Middle frontal gyrus (tissue), 1 donor: ENCODE measurements at regions not wholly inside any gene's neighbourhood (a gene's known extent, or its start where the extent isn't known, plus 50 kb on each side); places are given as distances from the start of the nearest gene placed in this dataset.
"Not testable (repeated sequence)": the region's sequence is repeated elsewhere in the genome, so short reads cannot be mapped to it uniquely, and the experiment has no call there.

Experiments used
- DNase-seq: peaks from one replicate; pipeline ENCODE4 v3.0.0-alpha.2; 2015; ENCODE audit warnings: low spot score; ENCODE audit errors: extremely low spot score

DNA sequence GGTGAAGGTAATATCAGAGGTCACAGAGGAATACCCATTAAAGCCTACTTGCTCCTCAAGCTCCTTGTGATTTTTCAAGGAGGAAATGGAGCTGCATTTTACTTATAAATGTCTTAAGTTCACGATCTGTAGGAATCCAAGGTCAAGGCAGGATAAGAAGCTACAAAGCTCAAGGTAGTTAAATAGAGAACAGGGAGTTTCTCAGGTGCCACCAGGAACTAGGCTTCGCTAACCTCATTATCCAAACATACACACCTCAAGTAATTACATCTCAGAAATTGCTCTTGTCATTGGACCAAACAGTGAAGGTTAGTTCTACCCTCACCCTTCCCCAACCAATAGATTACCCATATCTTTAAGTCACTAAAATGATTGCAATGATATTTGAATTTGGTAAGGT lies 317.4 kb upstream of the HNRNPA3 start:
- no peak for DNase-seq

DNA sequence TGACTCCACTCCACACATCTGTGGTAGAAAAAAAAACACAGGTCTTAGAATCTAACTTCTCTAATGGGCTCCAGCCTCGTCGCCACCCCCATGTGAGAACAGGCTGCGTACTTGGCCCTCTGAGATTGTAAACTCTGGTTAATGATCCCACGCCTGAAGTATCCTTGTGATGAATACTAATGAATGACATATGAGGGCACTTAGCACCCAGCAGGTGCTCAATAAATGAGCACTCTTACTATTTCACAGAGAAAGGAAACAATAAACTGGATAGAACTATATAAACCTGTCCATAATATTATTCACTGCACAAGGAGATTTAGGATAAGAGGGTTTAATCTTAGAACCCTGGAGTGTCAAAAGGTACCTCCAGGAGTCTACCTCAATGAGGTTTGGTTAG lies 310.1 kb upstream of the HNRNPA3 start:
- DNase-seq, result no peak

DNA sequence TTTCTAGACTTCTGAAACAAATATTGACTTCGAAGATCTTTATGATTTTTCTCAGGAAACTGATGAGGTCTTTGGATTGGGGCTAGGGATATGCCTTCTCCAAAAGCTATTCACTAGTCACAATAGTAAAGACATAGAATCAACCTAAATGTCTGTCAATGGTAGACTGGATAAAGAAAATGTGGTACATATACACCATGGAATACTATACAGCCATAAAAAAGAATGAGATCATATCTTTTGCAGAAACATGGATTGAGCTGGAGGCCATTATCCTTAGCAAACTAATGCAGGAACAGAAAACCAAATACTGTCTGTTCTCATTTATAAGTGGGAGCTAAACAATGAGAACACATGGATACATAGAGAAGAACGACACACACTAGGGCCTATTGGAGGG lies 308.5 kb upstream of the HNRNPA3 start:
- not testable (repeated sequence) for DNase-seq

DNA sequence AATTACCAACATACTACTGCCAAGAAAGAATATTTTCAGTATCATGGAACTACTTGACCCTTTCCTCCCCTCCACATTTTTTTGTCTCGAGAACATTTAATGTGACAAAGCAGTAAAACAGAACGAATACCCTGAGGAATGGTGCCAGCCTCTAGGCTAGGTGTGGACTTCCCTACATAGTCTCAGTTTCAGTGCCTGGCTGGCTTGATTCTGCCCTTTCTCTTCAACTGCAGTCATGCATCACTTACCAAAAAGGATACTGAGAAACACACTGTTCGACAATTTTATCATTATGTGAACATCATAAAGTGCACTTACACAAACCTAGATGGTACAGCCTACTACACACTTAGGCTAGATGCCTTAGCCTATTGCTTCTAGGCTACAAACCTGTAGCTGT lies 305.3 kb upstream of the HNRNPA3 start:
- DNase-seq, result no peak

DNA sequence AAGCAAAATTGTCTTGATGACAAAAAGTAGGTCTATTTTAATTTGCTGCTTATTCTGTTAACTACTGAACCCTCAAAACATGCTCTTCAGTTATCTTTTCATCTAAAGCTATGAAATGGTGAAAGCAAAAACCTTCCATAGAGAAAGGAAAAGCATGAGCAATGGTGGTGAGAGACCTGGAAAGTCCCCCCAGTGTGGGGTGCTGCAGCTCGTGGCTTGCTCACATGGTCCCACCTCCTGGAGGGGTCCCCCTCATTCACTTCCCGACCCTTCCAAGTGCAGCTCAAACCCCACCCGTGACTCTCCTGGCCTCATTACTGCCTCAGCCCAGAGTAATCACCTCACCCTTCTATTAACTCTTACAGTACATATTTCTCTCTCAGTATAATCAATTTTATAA lies 301.8 kb upstream of the HNRNPA3 start:
- DNase-seq, result no peak

DNA sequence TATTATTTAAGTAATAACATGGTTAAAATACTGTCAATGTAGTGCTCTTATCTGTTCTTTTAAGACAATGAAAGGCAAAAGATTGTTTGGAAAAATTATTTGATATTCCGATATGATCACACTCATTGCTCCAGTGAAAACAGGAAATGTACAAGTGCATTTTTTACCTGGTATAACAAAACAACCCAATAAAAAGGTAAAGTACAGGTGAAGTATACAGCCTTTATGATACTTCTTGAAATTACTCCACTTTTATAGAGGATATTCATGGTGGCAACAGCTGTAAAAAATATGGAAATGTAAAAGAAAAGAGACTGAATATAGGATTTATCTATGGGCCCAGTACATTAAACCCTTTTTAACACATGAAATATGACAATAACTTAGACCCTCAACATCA lies 298.6 kb upstream of the HNRNPA3 start:
- no peak for DNase-seq

DNA sequence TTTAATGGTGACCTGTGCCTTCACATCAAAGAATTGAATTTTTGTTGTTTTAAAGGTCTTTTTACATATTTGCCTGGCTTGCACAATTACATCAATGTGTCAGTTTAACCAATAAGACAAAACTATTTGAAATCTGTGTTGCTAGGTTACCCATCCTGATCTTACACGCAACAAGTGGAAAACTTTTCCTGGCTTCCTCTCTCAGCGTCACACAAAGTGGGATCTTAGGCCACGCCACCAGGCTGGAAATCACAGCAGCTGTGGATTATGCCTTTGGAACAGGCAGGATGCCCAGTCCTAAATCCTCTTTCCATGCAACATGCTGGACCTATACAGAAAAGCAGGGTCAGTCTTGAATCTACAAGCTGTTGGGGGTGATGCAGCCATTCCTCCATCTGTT lies 298.2 kb upstream of the HNRNPA3 start:
- no peak for DNase-seq

DNA sequence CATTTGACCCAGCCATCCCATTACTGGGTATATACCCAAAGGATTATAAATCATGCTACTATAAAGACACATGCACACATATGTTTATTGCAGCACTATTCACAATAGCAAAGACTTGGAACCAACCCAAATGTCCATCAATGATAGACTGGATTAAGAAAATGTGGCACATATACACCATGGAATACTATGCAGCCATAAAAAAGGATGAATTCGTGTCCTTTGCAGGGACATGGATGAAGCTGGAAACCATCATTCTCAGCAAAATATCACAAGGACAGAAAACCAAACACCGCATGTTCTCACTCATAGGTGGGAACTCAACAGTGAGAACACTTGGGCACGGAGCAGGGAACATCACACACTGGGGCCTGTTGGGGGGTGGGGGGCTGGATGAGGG lies 290.0 kb upstream of the HNRNPA3 start:
- DNase-seq, result not testable (repeated sequence)

DNA sequence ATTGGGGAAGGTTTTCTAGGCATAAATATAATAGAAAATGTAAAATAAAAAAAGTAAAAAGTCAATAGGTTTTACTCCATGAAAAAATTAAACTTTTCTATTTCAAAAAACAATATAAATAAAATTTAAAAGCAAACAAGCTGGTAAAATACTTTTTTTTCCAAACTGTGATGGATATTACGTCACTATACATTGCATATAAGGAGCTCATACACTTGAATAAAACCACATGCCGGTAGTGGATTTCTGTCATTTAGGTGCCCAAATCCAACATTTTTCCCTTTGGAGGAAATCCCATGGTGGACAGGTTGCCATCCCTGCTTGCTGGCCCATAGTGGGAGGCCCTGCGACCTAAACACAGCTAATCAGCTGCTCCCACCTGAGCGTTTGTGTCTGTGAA lies 289.4 kb upstream of the HNRNPA3 start:
- DNase-seq, result no peak

DNA sequence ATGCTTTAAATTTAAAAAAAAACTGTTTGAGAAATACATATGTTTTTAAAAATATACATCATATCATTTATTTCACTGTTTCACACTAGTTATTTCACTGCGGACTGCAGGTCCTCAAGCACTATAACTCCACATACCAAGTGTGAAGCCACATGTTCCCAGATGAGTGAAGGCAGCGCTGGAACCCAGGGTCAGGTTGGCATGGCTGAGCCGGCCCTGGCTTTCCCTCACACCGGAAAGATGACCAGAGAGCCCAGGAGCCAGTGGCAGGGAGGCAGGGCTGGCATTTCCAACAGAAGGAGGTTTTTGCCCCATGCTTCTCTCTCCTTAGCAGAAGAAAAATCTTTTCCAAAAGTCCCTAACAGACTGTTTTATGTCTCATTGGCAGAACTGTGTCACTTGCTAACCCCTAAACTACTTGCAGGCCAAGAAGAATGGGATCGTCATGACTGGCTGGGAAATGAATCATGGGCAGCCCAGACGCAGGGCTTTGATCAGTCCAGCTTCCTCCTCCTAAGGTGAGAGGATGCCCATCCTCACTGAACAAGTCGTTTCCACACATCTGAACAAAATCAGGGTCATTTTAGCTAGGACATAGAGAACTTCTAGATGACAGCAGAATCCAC lies 287.6 kb upstream of the HNRNPA3 start:
- no peak for DNase-seq

DNA sequence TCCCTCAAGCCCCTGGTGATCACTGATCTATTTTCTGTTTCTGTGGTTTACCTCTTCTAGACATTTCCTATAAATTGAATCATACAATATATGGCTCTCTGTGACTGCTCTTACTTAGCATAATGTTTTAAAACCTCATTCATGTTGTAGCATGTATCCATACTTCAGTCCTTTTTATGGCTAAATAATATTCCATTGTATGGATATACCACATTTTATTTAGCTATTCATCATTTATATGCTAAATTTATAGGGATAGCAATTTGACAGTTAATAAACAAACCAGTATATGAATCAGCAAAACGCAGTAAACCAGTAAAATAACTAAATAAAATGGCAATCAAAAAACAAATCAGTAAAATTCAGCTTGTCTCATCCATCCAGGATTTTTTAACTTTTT lies 286.1 kb upstream of the HNRNPA3 start:
- DNase-seq, result no peak

DNA sequence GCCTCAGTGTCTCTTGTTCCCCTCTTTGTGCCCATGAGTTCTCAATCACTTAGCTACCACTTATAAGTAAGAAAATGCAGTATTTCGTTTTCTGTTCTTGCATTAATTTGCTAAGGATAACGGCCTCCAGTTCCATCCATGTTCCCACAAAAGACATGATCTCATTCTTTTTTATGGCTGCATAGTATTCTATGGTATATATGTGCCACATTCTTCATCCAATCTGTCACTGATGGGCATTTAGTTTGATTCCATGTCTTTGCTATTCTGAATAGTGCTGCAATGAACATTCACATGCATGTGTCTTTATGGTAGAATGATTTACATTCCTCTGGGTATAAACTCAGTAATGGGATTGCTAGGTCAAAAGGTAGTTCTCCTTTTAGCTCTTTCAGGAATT lies 283.2 kb upstream of the HNRNPA3 start:
- DNase-seq, result not testable (repeated sequence)

DNA sequence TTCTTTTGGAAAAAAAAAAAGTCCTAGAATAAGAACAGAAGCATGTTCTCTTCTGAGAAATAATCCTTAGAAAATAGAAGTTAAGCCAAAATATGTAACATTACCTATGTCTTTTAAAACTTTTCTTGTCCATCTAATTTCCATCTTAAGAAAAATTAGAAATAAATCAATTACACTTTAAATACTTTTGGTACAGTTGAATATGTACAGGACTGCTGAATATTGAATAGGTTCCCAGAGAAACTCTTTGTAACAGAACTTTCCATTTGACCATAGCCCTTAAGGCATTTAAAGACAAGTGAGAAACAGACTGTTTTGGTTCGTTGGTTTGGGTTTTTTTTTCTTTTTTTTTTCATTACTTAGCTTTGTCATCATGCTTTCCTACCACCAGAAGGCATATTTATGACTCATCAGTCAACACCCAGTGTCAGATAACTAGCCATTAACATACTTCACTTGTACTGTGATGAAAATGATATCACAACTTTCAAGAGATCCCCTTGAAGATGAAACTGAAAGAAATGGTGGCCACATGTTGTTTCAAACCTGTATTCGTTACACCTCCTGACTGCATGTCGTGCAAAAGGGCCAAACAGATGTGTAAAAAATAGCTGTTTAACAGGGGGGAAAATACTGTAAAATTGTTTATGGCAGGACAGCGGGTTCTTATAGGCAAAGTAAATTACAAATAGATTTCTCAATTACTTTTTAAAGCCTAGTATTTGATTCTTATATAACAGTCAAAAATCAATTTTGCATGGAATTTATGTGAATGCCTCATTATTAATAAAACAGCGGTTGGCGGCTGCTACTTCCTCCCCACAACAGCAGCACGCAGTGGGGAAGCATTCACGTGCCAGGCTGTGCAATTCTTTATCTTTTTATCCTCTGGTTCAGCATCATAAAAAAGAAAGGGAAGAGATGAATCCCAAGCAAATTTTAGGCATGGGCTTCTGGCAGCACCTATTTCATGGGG lies 280.7 kb upstream of the HNRNPA3 start:
- no peak for DNase-seq

DNA sequence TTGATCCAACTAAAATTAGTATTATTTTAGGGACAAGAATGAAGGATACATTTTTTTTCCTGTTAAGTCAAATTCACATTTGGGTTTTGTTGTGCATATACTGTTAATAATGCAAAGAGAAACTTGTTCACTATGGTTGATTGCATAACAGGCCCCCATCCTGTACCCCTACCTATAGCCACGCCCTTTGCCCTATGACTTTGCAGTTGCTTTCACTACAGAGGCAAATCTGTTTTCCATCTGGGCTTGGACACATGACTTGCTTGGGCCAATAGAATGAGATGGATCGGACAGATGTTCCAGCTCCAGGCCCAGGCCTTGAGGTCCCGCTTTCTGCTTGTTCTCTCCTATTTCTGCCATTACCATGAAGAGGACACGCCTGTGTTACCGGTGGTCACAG lies 278.5 kb upstream of the HNRNPA3 start:
- no peak for DNase-seq

DNA sequence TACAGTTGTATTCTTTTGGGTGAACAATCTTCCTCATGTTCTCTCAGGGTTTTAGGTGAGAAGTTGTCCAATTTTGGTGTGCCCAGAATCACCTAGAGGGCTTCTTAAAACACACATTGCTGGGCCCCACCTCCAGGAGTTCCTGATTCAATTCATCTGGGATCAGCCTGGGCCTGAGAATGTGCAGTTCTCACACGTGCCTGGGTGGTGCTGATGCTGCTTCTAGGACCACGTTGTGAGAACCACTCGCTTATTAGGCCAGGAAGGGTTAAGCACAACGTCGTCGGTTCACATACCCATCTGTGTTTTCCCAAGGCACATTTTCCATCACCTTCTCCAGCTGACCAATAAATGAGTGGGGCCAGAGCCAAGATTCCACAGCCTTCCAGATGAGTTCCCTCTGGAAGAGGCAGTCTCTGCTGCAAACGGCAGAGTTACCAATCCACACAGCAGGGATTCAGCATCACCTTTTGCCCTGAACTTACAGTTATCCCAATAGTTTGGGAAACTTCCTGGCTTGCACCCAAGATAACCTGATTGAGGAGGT lies 277.7 kb upstream of the HNRNPA3 start:
- DNase-seq, result no peak

DNA sequence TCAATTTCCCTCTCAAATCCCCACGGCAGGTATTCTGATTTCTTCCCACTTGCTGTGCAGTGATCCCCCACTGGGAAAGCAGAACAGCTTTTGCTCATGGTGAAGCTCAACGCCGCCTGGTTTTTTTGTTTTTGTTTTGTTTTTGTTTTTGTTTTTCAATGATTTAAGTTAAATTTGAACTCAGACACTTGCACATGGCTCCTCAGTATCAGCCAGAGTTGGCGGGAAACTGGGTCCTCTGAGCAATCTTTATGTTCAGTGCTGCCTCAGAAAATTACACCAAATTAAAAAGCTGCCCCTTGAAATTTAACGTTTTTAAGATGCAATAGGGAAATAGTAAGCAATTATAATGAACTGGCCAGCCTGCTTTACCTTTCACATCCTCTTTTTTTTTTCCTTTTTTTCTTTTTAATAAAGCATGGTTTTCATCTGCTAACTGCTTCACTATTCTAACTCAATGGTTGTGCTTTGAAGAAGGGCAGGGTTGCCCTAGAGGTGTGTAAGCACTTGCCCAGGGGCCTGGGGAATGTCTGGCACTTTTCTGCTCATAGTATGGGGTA lies 277.0 kb upstream of the HNRNPA3 start:
- DNase-seq, result no peak

DNA sequence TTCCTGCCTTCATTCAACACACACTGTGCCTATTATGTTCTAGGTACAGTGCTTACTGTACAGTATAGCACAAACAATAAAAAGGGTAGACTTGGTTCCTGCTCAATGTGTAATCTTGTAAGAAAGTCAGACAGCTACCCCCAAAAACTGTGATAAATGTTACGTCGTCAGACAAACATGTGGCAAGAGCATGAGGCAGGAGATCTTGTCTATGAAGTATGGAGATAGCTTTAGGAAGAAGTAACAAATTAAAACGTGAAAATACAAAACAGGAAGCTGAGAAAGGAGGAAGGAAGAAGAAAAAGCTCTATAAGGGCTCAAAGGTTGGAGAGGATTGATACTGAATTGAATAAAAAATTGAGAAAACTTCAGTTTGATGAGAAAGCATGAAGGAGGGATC lies 276.2 kb upstream of the HNRNPA3 start:
- no peak for DNase-seq

DNA sequence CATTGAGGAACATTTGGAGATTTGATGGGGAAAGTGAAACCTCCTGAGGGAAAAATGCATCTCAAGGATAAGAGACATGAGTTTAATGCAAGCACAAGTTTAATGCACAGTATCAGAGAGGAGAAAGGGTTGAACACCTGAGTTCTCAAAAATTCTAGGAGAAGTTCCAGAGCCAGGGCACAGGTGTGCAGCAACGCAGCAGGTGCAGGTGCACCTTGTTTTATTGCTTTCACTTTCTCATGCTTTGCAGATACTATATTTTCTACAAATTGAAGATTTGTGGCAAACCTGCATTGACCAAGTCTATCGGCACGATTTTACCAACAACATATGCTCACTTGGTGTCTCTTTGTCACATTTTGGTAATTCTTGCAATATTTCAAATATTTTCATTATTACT lies 267.6 kb upstream of the HNRNPA3 start:
- DNase-seq, result no peak

DNA sequence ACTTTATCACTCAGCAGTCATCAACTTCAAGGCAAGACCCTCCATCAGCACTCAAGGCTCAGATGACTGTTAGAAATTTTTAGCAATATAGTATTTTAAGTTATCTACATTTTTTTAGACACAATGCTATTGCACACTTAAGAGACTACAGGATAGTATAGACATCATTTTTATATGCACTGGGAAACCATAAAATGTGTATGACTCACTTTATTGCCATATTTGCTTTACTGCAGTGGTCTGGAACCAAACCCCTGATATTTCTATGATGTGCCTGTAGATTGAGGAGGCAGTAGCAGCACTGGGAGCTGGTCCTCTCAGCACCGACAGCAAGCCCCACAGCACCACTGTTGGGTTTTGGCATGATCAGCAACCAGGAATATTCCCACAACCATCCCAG lies 264.8 kb upstream of the HNRNPA3 start:
- no peak for DNase-seq

DNA sequence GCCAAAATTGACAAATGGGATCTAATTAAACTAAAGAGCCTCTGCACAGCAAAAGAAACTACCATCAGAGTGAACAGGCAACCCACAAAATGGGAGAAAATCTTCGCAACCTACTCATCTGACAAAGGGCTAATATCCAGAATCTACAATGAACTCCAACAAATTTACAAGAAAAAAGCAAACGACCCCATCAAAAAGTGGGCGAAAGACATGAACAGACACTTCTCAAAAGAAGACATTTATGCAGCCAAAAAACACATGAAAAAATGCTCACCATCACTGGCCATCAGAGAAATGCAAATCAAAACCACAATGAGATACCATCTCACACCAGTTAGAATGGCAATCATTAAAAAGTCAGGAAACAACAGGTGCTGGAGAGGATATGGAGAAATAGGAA lies 261.4 kb upstream of the HNRNPA3 start:
- not testable (repeated sequence) for DNase-seq

DNA sequence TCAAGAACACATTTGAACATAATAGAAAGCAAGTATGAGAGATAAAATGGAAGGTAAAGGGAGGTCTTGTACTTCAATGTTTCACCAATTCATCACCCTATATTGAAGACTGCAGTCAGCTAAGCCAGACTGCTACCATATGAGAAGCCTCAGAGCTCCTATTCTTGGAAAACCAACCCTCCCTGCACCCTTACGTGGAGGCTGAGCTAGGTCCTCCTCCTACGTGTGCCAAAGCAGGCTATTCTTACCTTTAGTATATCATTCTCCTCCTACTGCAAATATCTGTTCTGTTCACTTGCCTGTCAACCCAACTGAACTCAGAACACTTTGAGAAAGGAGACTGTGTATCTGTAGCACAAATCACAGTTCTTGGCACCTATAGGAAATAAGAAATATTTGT lies 255.8 kb upstream of the HNRNPA3 start:
- no peak for DNase-seq

DNA sequence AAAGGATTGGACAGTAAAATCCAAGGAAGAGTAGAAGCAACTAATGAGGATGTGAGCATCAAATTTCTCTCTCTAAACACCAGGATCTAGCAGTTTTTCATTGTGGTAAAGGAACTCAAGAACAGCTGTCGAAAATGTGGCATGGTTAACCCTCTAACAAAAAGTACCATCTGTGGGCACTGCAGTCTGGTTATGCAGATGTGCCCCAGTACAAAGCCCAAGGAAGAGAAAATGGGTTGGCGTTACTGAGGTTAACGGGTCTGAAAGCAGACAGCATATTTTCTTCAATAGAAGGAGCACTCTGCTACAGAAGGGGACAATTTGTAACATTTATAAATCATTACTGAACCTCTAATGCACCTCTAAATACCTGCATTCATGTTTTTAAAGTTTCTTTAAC lies 253.0 kb upstream of the HNRNPA3 start:
- no peak for DNase-seq
